SK-N-SH (cell line): ENCODE measurements at regions not wholly inside any gene's neighbourhood (a gene's known extent, or its start where the extent isn't known, plus 50 kb on each side); places are given as distances from the start of the nearest gene placed in this dataset.

Source experiments
- CTCF ChIA-PET: fragments of 300-600, 350-600 bp; formaldehyde crosslinking; extraction: SDS; loops from one replicate; lab custom pipeline; 2021; lab: Yijun Ruan, JAX
- POLR2A ChIA-PET: fragments of 350-600 bp; sonication (Branson Sonifier 250); formaldehyde crosslinking; extraction: SDS; loops from one replicate; lab custom pipeline; 2020; ENCODE audit warnings: antibody characterized with exemption, inconsistent platforms; lab: Yijun Ruan, JAX
- DNase-seq: peaks from one replicate; pipeline ENCODE4 v3.0.0; 2012
- H2AFZ ChIP-seq: fragments of 200-600 bp; sonication (generic); 2 replicates; pipeline ENCODE4 v1.8.1; 2016; ENCODE audit warnings: antibody characterized with exemption, mild to moderate bottlenecking, low read depth
- H3F3A ChIP-seq: fragments of 200-600 bp; sonication (generic); replicated peaks from 2 replicates; pipeline ENCODE3; 2016; ENCODE audit warnings: antibody characterized with exemption, mild to moderate bottlenecking; ENCODE audit not compliant: insufficient read depth
- H3K27ac ChIP-seq, 2 experiments: fragments of 200-500 bp in 1 of 2; fragments of 200-600 bp in 1 of 2; sonication (Bioruptor generic) in 1 of 2; sonication (generic), shearing (Covaris generic) in 1 of 2; 2 replicates each; pipeline versions ENCODE4 v1.5.1 to v1.6.1; 2014 to 2016; ENCODE audit warnings: low read depth in 2 of 2, inconsistent platforms in 1 of 2, low read length in 1 of 2, mild to moderate bottlenecking in 1 of 2, mixed read lengths in 1 of 2
- H3K27me3 ChIP-seq: fragments of 200-600 bp; sonication (generic), shearing (Covaris generic); 2 replicates; pipeline ENCODE4 v1.6.1; 2016; ENCODE audit warnings: mixed run types; ENCODE audit not compliant: insufficient read depth
- H3K36me3 ChIP-seq, 2 experiments: fragments of 200-500 bp in 1 of 2; fragments of 200-600 bp in 1 of 2; sonication (Bioruptor generic) in 1 of 2; sonication (generic) in 1 of 2; replicated peaks in 1 of 2; 2 replicates each; pipeline versions ENCODE3 to v1.5.1; 2014 to 2016; ENCODE audit warnings: low read length in 1 of 2, mild to moderate bottlenecking in 1 of 2; ENCODE audit not compliant: insufficient read depth in 2 of 2, control insufficient read depth in 1 of 2
- H3K4me1 ChIP-seq, 2 experiments: fragments of 200-500 bp in 1 of 2; fragments of 200-600 bp in 1 of 2; sonication (Bioruptor generic) in 1 of 2; sonication (generic), shearing (Covaris generic) in 1 of 2; 2 replicates each; pipeline versions ENCODE4 v1.5.1 to v1.6.1; 2014 to 2016; ENCODE audit warnings: low read depth in 1 of 2, low read length in 1 of 2, mixed run types in 1 of 2; ENCODE audit not compliant: insufficient read depth in 2 of 2, control insufficient read depth in 1 of 2
- H3K4me2 ChIP-seq: fragments of 200-600 bp; sonication (generic), shearing (Covaris generic); 2 replicates; pipeline ENCODE4 v1.6.1; 2017; ENCODE audit warnings: mixed run types
- H3K4me3 ChIP-seq, 2 experiments: fragments of 200-500 bp in 1 of 2; fragments of 200-600 bp in 1 of 2; sonication (Bioruptor generic) in 1 of 2; sonication (generic), shearing (Covaris generic) in 1 of 2; 2 replicates each; pipeline versions ENCODE4 v1.5.1 to v1.8.1; 2014 to 2016; ENCODE audit warnings: low read depth in 2 of 2, inconsistent platforms in 1 of 2, low read length in 1 of 2, mild to moderate bottlenecking in 1 of 2, mixed read lengths in 1 of 2, moderate library complexity in 1 of 2
- H3K79me2 ChIP-seq: fragments of 200-600 bp; sonication (generic); 2 replicates; pipeline ENCODE4 v1.8.1; 2017; ENCODE audit warnings: mild to moderate bottlenecking; ENCODE audit not compliant: insufficient read depth
- H3K9ac ChIP-seq: fragments of 200-600 bp; sonication (generic); 2 replicates; pipeline ENCODE4 v1.6.1; 2017; ENCODE audit warnings: mixed run types
- H3K9me2 ChIP-seq: fragments of 200-600 bp; sonication (generic); 2 replicates; pipeline ENCODE4 v1.6.1; 2017; ENCODE audit warnings: mixed run types
- H3K9me3 ChIP-seq: fragments of 200-600 bp; sonication (generic); 2 replicates; pipeline ENCODE4 v1.6.1; 2017; ENCODE audit warnings: mixed run types, mild to moderate bottlenecking, moderate library complexity
- H4K20me1 ChIP-seq: fragments of 200-600 bp; sonication (generic); 2 replicates; pipeline ENCODE4 v1.6.1; 2017; ENCODE audit warnings: mild to moderate bottlenecking, mixed run types; ENCODE audit not compliant: insufficient read depth
- ELF1 ChIP-seq: IDR thresholded peaks from 2 replicates; pipeline ENCODE4 v1.4.0; 2012
- EP300 ChIP-seq, 2 experiments: IDR thresholded peaks; 2 replicates each; pipeline versions ENCODE4 v1.4.0 to v1.6.1; 2012; ENCODE audit warnings: borderline replicate concordance in 1 of 2, low read depth in 1 of 2, low read length in 1 of 2
- FOSL2 ChIP-seq: IDR thresholded peaks from 2 replicates; pipeline ENCODE4 v1.4.0; 2012; ENCODE audit warnings: low read depth, mild to moderate bottlenecking, moderate library complexity, borderline replicate concordance
- FOXJ3 ChIP-seq: sonication (generic); formaldehyde crosslinking; IDR thresholded peaks from 2 replicates; pipeline ENCODE4 v1.5.1; 2020; ENCODE audit warnings: mild to moderate bottlenecking, missing genetic modification reagents
- GABPA ChIP-seq: IDR thresholded peaks from 2 replicates; pipeline ENCODE4 v1.4.0; 2012; ENCODE audit warnings: low read depth, mild to moderate bottlenecking
- GATA2 ChIP-seq: sonication (generic); formaldehyde crosslinking; IDR thresholded peaks from 2 replicates; pipeline ENCODE4 v1.5.0; 2020; ENCODE audit warnings: mild to moderate bottlenecking, missing genetic modification reagents
- JUND ChIP-seq: IDR thresholded peaks from 2 replicates; pipeline ENCODE4 v1.4.0; 2012
- MEF2A ChIP-seq: IDR thresholded peaks from 2 replicates; pipeline ENCODE4 v1.4.0; 2012; ENCODE audit warnings: low read depth, borderline replicate concordance
- MXI1 ChIP-seq: IDR thresholded peaks from 2 replicates; pipeline ENCODE4 v1.6.1; 2012; ENCODE audit warnings: mild to moderate bottlenecking, low read depth, low read length, improper control_type of control experiment
- POLR2AphosphoS5 ChIP-seq: IDR thresholded peaks from 2 replicates; pipeline ENCODE4 v1.6.1; 2012; ENCODE audit warnings: low read depth, low read length
- RAD21 ChIP-seq: IDR thresholded peaks from 2 replicates; pipeline ENCODE4 v1.6.1; 2012; ENCODE audit warnings: mild to moderate bottlenecking, low read length
- RCOR1 ChIP-seq: fragments of 150-350 bp; IDR thresholded peaks from 2 replicates; pipeline ENCODE4 v1.6.1; 2017; ENCODE audit warnings: antibody characterized with exemption, low read length
- REST ChIP-seq: IDR thresholded peaks from 2 replicates; pipeline ENCODE4 v1.6.1; 2012; ENCODE audit warnings: mild to moderate bottlenecking, low read depth, low read length, moderate library complexity
- RFX5 ChIP-seq: IDR thresholded peaks from 2 replicates; pipeline ENCODE4 v1.6.1; 2012; ENCODE audit warnings: mild to moderate bottlenecking, improper control_type of control experiment, low read length
- SMC3 ChIP-seq: IDR thresholded peaks from 2 replicates; pipeline ENCODE4 v1.6.1; 2012; ENCODE audit warnings: low read depth, low read length, improper control_type of control experiment
- TAF1 ChIP-seq: IDR thresholded peaks from 2 replicates; pipeline ENCODE4 v1.6.1; 2012; ENCODE audit warnings: low read depth, mild to moderate bottlenecking, low read length, moderate library complexity, borderline replicate concordance
- TCF12 ChIP-seq: IDR thresholded peaks from 2 replicates; pipeline ENCODE4 v1.4.0; 2012
- TEAD4 ChIP-seq: IDR thresholded peaks from 2 replicates; pipeline ENCODE4 v1.4.0; 2012; ENCODE audit warnings: mild to moderate bottlenecking, borderline replicate concordance; ENCODE audit not compliant: insufficient read depth
- ZBTB33 ChIP-seq: IDR thresholded peaks from 2 replicates; pipeline ENCODE4 v1.4.0; 2012; ENCODE audit warnings: low read depth, borderline replicate concordance
- WGBS: methylation state at CpG from one replicate; pipeline ENCODE4 v1.1.6; 2017; ENCODE audit warnings: low lambda C conversion rate; 5-methylcytosine and 5-hydroxymethylcytosine counted together
- TF ChIP-seq, protein P1 (sequence below): IDR thresholded peaks from 2 replicates; pipeline ENCODE4; 2012
- TF ChIP-seq, protein P2 (sequence below): fragments of 150-350 bp; IDR thresholded peaks from 2 replicates; pipeline ENCODE4 v1.6.1; 2017; ENCODE audit warnings: antibody characterized with exemption, low read length, low read depth, borderline replicate concordance
- TF ChIP-seq, protein P3 (sequence below): fragments of 200-600 bp; sonication (generic); IDR thresholded peaks from 2 replicates; pipeline ENCODE4 v1.6.1; 2017; ENCODE audit warnings: antibody characterized with exemption, mild to moderate bottlenecking, moderate library complexity
- TF ChIP-seq, protein P4 (sequence below): IDR thresholded peaks from 2 replicates; pipeline ENCODE4 v1.4.0; 2012; ENCODE audit warnings: low read depth

- no peaks in the 10 kb centered on the region for H3K79me2 ChIP-seq
- DNase-seq = no peak
- H3K4me2 ChIP-seq = peak overlapping the region; percentile 8; the same call in 1 of the 2 replicates
- peak overlapping the region; percentile 21 to 100; a peak in 3 of 4 replicates for H3K27ac ChIP-seq
- ChIA-PET CTCF (interaction anchor here (0.7 to 4.3 kb wide), 13 partner anchors 8 to 834 kb away, joined by 3 to 14 read pairs (median 5); no protein-coding TSS in a partner anchor), POLR2A (interaction anchor here (0.6 to 3.6 kb wide), 15 partner anchors 8 to 783 kb away, joined by 3 to 29 read pairs (median 5); partner anchors contain the start of genes HAND2 and SAP30)
- peak overlapping the region; percentile 14; the same call in 1 of the 2 replicates for H2AFZ ChIP-seq
- no peaks in the 10 kb centered on the region for H3K27me3 ChIP-seq
- 43% methylated on average over 2 of the region's 2 CpGs for WGBS
- peaks cover 18% of the 10 kb centered on the region for H3F3A ChIP-seq
- H3K4me1 ChIP-seq = peaks cover 40 to 54% of the 10 kb centered on the region in 2 experiments; a peak in 3 of 4 replicates
- H3K9ac ChIP-seq = no peak overlapping the region
- no peaks in the 10 kb centered on the region for H4K20me1 ChIP-seq
- no peaks in the 10 kb centered on the region for H3K9me2 ChIP-seq
- no peaks in the 10 kb centered on the region for H3K36me3 ChIP-seq
- H3K4me3 ChIP-seq = no peak overlapping the region
- no peaks in the 10 kb centered on the region for H3K9me3 ChIP-seq
- no peak for TF ChIP-seq TAF1
- TF ChIP-seq, protein P1, sequence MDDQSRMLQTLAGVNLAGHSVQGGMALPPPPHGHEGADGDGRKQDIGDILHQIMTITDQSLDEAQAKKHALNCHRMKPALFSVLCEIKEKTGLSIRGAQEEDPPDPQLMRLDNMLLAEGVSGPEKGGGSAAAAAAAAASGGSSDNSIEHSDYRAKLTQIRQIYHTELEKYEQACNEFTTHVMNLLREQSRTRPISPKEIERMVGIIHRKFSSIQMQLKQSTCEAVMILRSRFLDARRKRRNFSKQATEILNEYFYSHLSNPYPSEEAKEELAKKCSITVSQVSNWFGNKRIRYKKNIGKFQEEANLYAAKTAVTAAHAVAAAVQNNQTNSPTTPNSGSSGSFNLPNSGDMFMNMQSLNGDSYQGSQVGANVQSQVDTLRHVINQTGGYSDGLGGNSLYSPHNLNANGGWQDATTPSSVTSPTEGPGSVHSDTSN = peak; percentile 78
- no peak for TF ChIP-seq RAD21
- no peak for TF ChIP-seq FOXJ3 (CRISPR knock-in tag)
- no peak for TF ChIP-seq SMC3
- no peak for TF ChIP-seq TEAD4
- no peak for TF ChIP-seq GABPA
- TF ChIP-seq TCF12 = peak; percentile 83
- TF ChIP-seq ZBTB33 = no peak
- no peak for TF ChIP-seq POLR2AphosphoS5
- TF ChIP-seq, protein P2, sequence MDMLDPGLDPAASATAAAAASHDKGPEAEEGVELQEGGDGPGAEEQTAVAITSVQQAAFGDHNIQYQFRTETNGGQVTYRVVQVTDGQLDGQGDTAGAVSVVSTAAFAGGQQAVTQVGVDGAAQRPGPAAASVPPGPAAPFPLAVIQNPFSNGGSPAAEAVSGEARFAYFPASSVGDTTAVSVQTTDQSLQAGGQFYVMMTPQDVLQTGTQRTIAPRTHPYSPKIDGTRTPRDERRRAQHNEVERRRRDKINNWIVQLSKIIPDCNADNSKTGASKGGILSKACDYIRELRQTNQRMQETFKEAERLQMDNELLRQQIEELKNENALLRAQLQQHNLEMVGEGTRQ = no peak
- TF ChIP-seq, protein P3, sequence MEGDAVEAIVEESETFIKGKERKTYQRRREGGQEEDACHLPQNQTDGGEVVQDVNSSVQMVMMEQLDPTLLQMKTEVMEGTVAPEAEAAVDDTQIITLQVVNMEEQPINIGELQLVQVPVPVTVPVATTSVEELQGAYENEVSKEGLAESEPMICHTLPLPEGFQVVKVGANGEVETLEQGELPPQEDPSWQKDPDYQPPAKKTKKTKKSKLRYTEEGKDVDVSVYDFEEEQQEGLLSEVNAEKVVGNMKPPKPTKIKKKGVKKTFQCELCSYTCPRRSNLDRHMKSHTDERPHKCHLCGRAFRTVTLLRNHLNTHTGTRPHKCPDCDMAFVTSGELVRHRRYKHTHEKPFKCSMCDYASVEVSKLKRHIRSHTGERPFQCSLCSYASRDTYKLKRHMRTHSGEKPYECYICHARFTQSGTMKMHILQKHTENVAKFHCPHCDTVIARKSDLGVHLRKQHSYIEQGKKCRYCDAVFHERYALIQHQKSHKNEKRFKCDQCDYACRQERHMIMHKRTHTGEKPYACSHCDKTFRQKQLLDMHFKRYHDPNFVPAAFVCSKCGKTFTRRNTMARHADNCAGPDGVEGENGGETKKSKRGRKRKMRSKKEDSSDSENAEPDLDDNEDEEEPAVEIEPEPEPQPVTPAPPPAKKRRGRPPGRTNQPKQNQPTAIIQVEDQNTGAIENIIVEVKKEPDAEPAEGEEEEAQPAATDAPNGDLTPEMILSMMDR = no peak
- TF ChIP-seq GATA2 (CRISPR knock-in tag) = no peak
- TF ChIP-seq ELF1 = no peak
- TF ChIP-seq, protein P4, sequence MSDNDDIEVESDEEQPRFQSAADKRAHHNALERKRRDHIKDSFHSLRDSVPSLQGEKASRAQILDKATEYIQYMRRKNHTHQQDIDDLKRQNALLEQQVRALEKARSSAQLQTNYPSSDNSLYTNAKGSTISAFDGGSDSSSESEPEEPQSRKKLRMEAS = no peak
- TF ChIP-seq JUND = peak; percentile 53
- no peak for TF ChIP-seq FOSL2
- TF ChIP-seq RFX5 = no peak
- no peak for TF ChIP-seq MEF2A
- TF ChIP-seq RCOR1 = no peak
- TF ChIP-seq REST = no peak
- peak in 1 of 2 experiments; percentile 71; a peak in 2 of 4 replicates for TF ChIP-seq EP300 (IDR thresholded peaks at IDR 0.05; ENCODE audit: borderline replicate concordance in 1 of 2, low read depth in 1 of 2, low read length in 1 of 2)
- no peak for TF ChIP-seq MXI1
These were observed 130.6 kb downstream of the FBXO8 start for GRCh38 chr4:174152717-174153466.
